ENCODE measurements at regions not wholly inside any gene's neighbourhood (a gene's known extent, or its start where the extent isn't known, plus 50 kb on each side); places are given as distances from the start of the nearest gene placed in this dataset.
A peak's percentile ranks its signal among the peaks of the same experiment; 100 is the strongest.

GRCh38 chr11:126115816-126116331 is 53.2 kb upstream of the CDON start (continued):
- TF ChIP-seq CTCF (tag by site-specific recombination; IDR thresholded peaks at IDR 0.05) (peak; percentile 80), ZNF510 (tag by site-specific recombination; IDR thresholded peaks at IDR 0.05; ENCODE audit: insufficient replicate concordance) (no peak), ZNF132 (tag by site-specific recombination; IDR thresholded peaks at IDR 0.05; ENCODE audit: borderline replicate concordance) (no peak), ZNF16 (tag by site-specific recombination; IDR thresholded peaks at IDR 0.05; ENCODE audit: low read depth) (no peak), ZBTB26 (tag by site-specific recombination; optimal IDR thresholded peaks at IDR 0.05) (peak; percentile 34), SCRT1 (tag by site-specific recombination; IDR thresholded peaks at IDR 0.05; ENCODE audit: borderline replicate concordance) (no peak), ZNF521 (tag by site-specific recombination; IDR thresholded peaks at IDR 0.05) (no peak), ZBTB7A (tag by site-specific recombination; IDR thresholded peaks at IDR 0.05; ENCODE audit: low read depth) (no peak), ZNF155 (tag by site-specific recombination; IDR thresholded peaks at IDR 0.05) (no peak), ZNF621 (tag by site-specific recombination; IDR thresholded peaks at IDR 0.05) (no peak), ZNF37A (tag by site-specific recombination; IDR thresholded peaks at IDR 0.05) (no peak), GLI2 (tag by site-specific recombination; IDR thresholded peaks at IDR 0.05; ENCODE audit: borderline replicate concordance, low read depth) (peak; percentile 51; the same call in 1 of the 2 replicates), ZNF354C (tag by site-specific recombination; IDR thresholded peaks at IDR 0.05; ENCODE audit: borderline replicate concordance, low read depth) (no peak), ZNF10 (tag by site-specific recombination; IDR thresholded peaks at IDR 0.05) (no peak), GLI4 (tag by site-specific recombination; IDR thresholded peaks at IDR 0.05) (no peak), ZNF223 (tag by site-specific recombination; IDR thresholded peaks at IDR 0.05) (no peak), ZNF529 (tag by site-specific recombination; IDR thresholded peaks at IDR 0.05; ENCODE audit: insufficient replicate concordance) (no peak), GFI1B (tag by site-specific recombination; IDR thresholded peaks at IDR 0.05) (no peak), SETDB1 (IDR thresholded peaks at IDR 0.05; ENCODE audit: insufficient read length, low read length) (no peak), ZNF221 (tag by site-specific recombination; IDR thresholded peaks at IDR 0.05; ENCODE audit: borderline replicate concordance) (no peak), MEIS1 (CRISPR knock-in tag; IDR thresholded peaks at IDR 0.05; ENCODE audit: borderline replicate concordance) (no peak), ZNF341 (tag by site-specific recombination; IDR thresholded peaks at IDR 0.05; ENCODE audit: low read depth) (peak; percentile 87), ZNF677 (tag by site-specific recombination; IDR thresholded peaks at IDR 0.05) (no peak), ZSCAN30 (tag by site-specific recombination; IDR thresholded peaks at IDR 0.05) (peak; percentile 47), ZNF585B (tag by site-specific recombination; IDR thresholded peaks at IDR 0.05) (no peak), ZNF24 (tag by site-specific recombination; IDR thresholded peaks at IDR 0.05) (peak; percentile 69), FEZF1 (tag by site-specific recombination; IDR thresholded peaks at IDR 0.05) (peak; percentile 98), ZNF140 (tag by site-specific recombination; IDR thresholded peaks at IDR 0.05) (no peak), ZNF114 (tag by site-specific recombination; IDR thresholded peaks at IDR 0.05) (no peak), TCF7L2 (IDR thresholded peaks at IDR 0.05; ENCODE audit: borderline replicate concordance, low read depth, low read length) (peak; percentile 65), ZNF19 (tag by site-specific recombination; IDR thresholded peaks at IDR 0.05; ENCODE audit: low read depth) (no peak), ZNF23 (tag by site-specific recombination; IDR thresholded peaks at IDR 0.05; ENCODE audit: borderline replicate concordance) (no peak)
- TF ChIP-seq, protein P1, sequence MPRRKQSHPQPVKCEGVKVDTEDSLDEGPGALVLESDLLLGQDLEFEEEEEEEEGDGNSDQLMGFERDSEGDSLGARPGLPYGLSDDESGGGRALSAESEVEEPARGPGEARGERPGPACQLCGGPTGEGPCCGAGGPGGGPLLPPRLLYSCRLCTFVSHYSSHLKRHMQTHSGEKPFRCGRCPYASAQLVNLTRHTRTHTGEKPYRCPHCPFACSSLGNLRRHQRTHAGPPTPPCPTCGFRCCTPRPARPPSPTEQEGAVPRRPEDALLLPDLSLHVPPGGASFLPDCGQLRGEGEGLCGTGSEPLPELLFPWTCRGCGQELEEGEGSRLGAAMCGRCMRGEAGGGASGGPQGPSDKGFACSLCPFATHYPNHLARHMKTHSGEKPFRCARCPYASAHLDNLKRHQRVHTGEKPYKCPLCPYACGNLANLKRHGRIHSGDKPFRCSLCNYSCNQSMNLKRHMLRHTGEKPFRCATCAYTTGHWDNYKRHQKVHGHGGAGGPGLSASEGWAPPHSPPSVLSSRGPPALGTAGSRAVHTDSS (tag by site-specific recombination; IDR thresholded peaks at IDR 0.05), result no peak
- TF ChIP-seq, protein P2, sequence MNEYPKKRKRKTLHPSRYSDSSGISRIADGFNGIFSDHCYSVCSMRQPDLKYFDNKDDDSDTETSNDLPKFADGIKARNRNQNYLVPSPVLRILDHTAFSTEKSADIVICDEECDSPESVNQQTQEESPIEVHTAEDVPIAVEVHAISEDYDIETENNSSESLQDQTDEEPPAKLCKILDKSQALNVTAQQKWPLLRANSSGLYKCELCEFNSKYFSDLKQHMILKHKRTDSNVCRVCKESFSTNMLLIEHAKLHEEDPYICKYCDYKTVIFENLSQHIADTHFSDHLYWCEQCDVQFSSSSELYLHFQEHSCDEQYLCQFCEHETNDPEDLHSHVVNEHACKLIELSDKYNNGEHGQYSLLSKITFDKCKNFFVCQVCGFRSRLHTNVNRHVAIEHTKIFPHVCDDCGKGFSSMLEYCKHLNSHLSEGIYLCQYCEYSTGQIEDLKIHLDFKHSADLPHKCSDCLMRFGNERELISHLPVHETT (tag by site-specific recombination; IDR thresholded peaks at IDR 0.05), result no peak
- TF ChIP-seq, protein P3, sequence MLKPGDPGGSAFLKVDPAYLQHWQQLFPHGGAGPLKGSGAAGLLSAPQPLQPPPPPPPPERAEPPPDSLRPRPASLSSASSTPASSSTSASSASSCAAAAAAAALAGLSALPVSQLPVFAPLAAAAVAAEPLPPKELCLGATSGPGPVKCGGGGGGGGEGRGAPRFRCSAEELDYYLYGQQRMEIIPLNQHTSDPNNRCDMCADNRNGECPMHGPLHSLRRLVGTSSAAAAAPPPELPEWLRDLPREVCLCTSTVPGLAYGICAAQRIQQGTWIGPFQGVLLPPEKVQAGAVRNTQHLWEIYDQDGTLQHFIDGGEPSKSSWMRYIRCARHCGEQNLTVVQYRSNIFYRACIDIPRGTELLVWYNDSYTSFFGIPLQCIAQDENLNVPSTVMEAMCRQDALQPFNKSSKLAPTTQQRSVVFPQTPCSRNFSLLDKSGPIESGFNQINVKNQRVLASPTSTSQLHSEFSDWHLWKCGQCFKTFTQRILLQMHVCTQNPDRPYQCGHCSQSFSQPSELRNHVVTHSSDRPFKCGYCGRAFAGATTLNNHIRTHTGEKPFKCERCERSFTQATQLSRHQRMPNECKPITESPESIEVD (tag by site-specific recombination; IDR thresholded peaks at IDR 0.05), result no peak

Measured in HEK293 (cell line).